Subcutaneous abdominal adipose tissue (tissue), 5 donors: ENCODE measurements at regions not wholly inside any gene's neighbourhood (a gene's known extent, or its start where the extent isn't known, plus 50 kb on each side); places are given as distances from the start of the nearest gene placed in this dataset.

Experiments
- H3K27ac ChIP-seq: one replicate; pipeline ENCODE4 v1.7.0; 2013; ENCODE audit warnings: low read depth, mild to moderate bottlenecking, inconsistent platforms, low read length, moderate library complexity
- H3K27me3 ChIP-seq, 5 donors: one replicate each; pipeline ENCODE4 v1.7.0; 2013; ENCODE audit warnings: low read length in 5 of 5, inconsistent platforms in 1 of 5; ENCODE audit not compliant: control insufficient read depth in 5 of 5, insufficient read depth in 4 of 5
- H3K36me3 ChIP-seq, 5 donors: one replicate each; pipeline ENCODE4 v1.7.0; 2013; ENCODE audit warnings: low read length in 5 of 5; ENCODE audit not compliant: control insufficient read depth in 5 of 5, insufficient read depth in 5 of 5
- H3K4me1 ChIP-seq, 5 donors: one replicate each; pipeline ENCODE4 v1.7.0; 2013; ENCODE audit warnings: low read length in 5 of 5, mild to moderate bottlenecking in 3 of 5, moderate library complexity in 1 of 5; ENCODE audit not compliant: control insufficient read depth in 5 of 5, insufficient read depth in 5 of 5
- H3K4me3 ChIP-seq, 5 donors: one replicate each; pipeline ENCODE4 v1.7.0; 2013; ENCODE audit warnings: low read length in 5 of 5, low read depth in 1 of 5
- H3K9ac ChIP-seq, 5 donors: one replicate each; pipeline ENCODE4 v1.7.0; 2013; ENCODE audit warnings: low read length in 5 of 5, mild to moderate bottlenecking in 4 of 5, moderate library complexity in 3 of 5
- H3K9me3 ChIP-seq, 5 donors: one replicate each; pipeline ENCODE4 v1.7.0; 2013; ENCODE audit warnings: low read length in 5 of 5; ENCODE audit not compliant: control insufficient read depth in 5 of 5
- donor health status: healthy.
- donor health status: healthy.
- donor health status: healthy.
- donor health status: healthy.
- donor health status: healthy.

GRCh38 chr11:96447208-96448110 is 57.6 kb downstream of the JRKL start:
- H3K27ac ChIP-seq, result no peak overlapping the region
- peaks cover 0 to 12% (median 9%) of the 10 kb centered on the region in 5 donors for H3K4me1 ChIP-seq
- H3K4me3 ChIP-seq, result no peak overlapping the region
- no peaks in the 10 kb centered on the region for H3K36me3 ChIP-seq
- H3K9ac ChIP-seq, result no peak overlapping the region
- no peaks in the 10 kb centered on the region for H3K27me3 ChIP-seq
- no peaks in the 10 kb centered on the region for H3K9me3 ChIP-seq

GRCh38 chr11:96448225-96448624 is 58.4 kb downstream of the JRKL start:
- Histone ChIP-seq H3K36me3 (no peaks in the 10 kb centered on the region), H3K4me1 (peaks cover 0 to 12% (median 9%) of the 10 kb centered on the region in 5 donors), H3K9me3 (no peaks in the 10 kb centered on the region), H3K27ac (no peak overlapping the region), H3K27me3 (no peaks in the 10 kb centered on the region), H3K9ac (no peak overlapping the region), H3K4me3 (no peak overlapping the region)

GRCh38 chr11:96456111-96456510 is 66.3 kb downstream of the JRKL start:
- Histone ChIP-seq H3K4me1 (peaks cover 0 to 12% (median 6%) of the 10 kb centered on the region in 5 donors), H3K9ac (no peak overlapping the region), H3K4me3 (no peak overlapping the region), H3K27me3 (no peaks in the 10 kb centered on the region), H3K36me3 (no peaks in the 10 kb centered on the region), H3K9me3 (no peaks in the 10 kb centered on the region), H3K27ac (no peak overlapping the region)

- Histone ChIP-seq H3K4me1 (peaks cover 0 to 16% (median 9%) of the 10 kb centered on the region in 5 donors), H3K9me3 (no peaks in the 10 kb centered on the region), H3K4me3 (no peak overlapping the region), H3K27ac (no peak overlapping the region), H3K9ac (no peak overlapping the region), H3K27me3 (peaks cover 0 to 4% (median 0%) of the 10 kb centered on the region in 5 donors), H3K36me3 (no peaks in the 10 kb centered on the region)
These were observed 69.9 kb downstream of the JRKL start for GRCh38 chr11:96459751-96460150.

GRCh38 chr11:96461871-96462270 is 72.1 kb downstream of the JRKL start:
- Histone ChIP-seq H3K36me3 (no peaks in the 10 kb centered on the region), H3K4me3 (no peak overlapping the region), H3K9ac (no peak overlapping the region), H3K27ac (no peak overlapping the region), H3K9me3 (no peaks in the 10 kb centered on the region), H3K27me3 (peaks cover 0 to 4% (median 0%) of the 10 kb centered on the region in 5 donors), H3K4me1 (peaks cover 0 to 20% (median 10%) of the 10 kb centered on the region in 5 donors)

- no peak overlapping the region for H3K4me3 ChIP-seq
- H3K4me1 ChIP-seq, result peaks cover 0 to 14% (median 5%) of the 10 kb centered on the region in 5 donors
- no peaks in the 10 kb centered on the region for H3K36me3 ChIP-seq
- no peaks in the 10 kb centered on the region for H3K9me3 ChIP-seq
- no peak overlapping the region for H3K9ac ChIP-seq
- H3K27ac ChIP-seq, result no peak overlapping the region
- H3K27me3 ChIP-seq, result peaks cover 0 to 4% (median 0%) of the 10 kb centered on the region in 5 donors
These were observed 75.0 kb downstream of the JRKL start for GRCh38 chr11:96464700-96465307.

- Histone ChIP-seq H3K9me3 (no peaks in the 10 kb centered on the region), H3K36me3 (no peaks in the 10 kb centered on the region), H3K4me3 (no peak overlapping the region), H3K27ac (no peak overlapping the region), H3K27me3 (peaks cover 0 to 4% (median 0%) of the 10 kb centered on the region in 5 donors), H3K9ac (no peak overlapping the region), H3K4me1 (peaks cover 0 to 14% (median 5%) of the 10 kb centered on the region in 5 donors)
These were observed 75.7 kb downstream of the JRKL start for GRCh38 chr11:96465512-96465911.

- no peaks in the 10 kb centered on the region for H3K36me3 ChIP-seq
- H3K9ac ChIP-seq, result no peak overlapping the region
- H3K9me3 ChIP-seq, result no peaks in the 10 kb centered on the region
- peaks cover 0 to 4% (median 0%) of the 10 kb centered on the region in 5 donors for H3K27me3 ChIP-seq
- H3K4me1 ChIP-seq, result peaks cover 0 to 14% (median 5%) of the 10 kb centered on the region in 5 donors
- no peak overlapping the region for H3K27ac ChIP-seq
- H3K4me3 ChIP-seq, result no peak overlapping the region
These were observed 76.8 kb downstream of the JRKL start for GRCh38 chr11:96466607-96467006.

- no peak overlapping the region for H3K27ac ChIP-seq
- peaks cover 0 to 9% (median 4%) of the 10 kb centered on the region in 5 donors for H3K4me1 ChIP-seq
These were observed 80.0 kb downstream of the JRKL start for GRCh38 chr11:96469776-96470175.

GRCh38 chr11:96470521-96470920 is 80.7 kb downstream of the JRKL start:
- Histone ChIP-seq H3K36me3 (no peaks in the 10 kb centered on the region), H3K9me3 (peaks cover 4 to 17% (median 13%) of the 10 kb centered on the region in 5 donors), H3K9ac (no peak overlapping the region), H3K27me3 (peaks cover 0 to 3% (median 0%) of the 10 kb centered on the region in 5 donors), H3K4me3 (no peak overlapping the region), H3K27ac (no peak overlapping the region), H3K4me1 (peaks cover 0 to 5% (median 1%) of the 10 kb centered on the region in 5 donors)

More at GRCh38 chr11:96469776-96470175, 80.0 kb downstream of the JRKL start:
- Histone ChIP-seq H3K9me3 (peaks cover 4 to 14% (median 13%) of the 10 kb centered on the region in 5 donors), H3K36me3 (no peaks in the 10 kb centered on the region), H3K27me3 (peaks cover 0 to 3% (median 0%) of the 10 kb centered on the region in 5 donors), H3K9ac (no peak overlapping the region), H3K4me3 (no peak overlapping the region)
